Testis (tissue), 2 donors: ENCODE measurements at regions not wholly inside any gene's neighbourhood (a gene's known extent, or its start where the extent isn't known, plus 50 kb on each side); places are given as distances from the start of the nearest gene placed in this dataset.

Source experiments
- CTCF ChIP-seq, 3 experiments: fragments of 450-650 bp in 2 of 3; fragments of 200-600 bp in 1 of 3; sonication (generic) in 1 of 3; IDR thresholded peaks; one replicate each; pipeline ENCODE4 v1.5.1; 2016 to 2019; ENCODE audit warnings: antibody characterized with exemption in 3 of 3, mild to moderate bottlenecking in 2 of 3, moderate library complexity in 1 of 3
- POLR2A ChIP-seq: fragments of 450-650 bp; IDR thresholded peaks from one replicate; pipeline ENCODE4 v1.6.1; 2017; ENCODE audit warnings: antibody characterized with exemption, mild to moderate bottlenecking, moderate library complexity

- TF ChIP-seq CTCF (IDR thresholded peaks at IDR 0.05) (no peak), POLR2A (no peak)
These were observed 307.7 kb downstream of the TUSC7 start for GRCh38 chr3:117017135-117017894.
